Adrenal gland (tissue), 5 donors: ENCODE measurements at regions not wholly inside any gene's neighbourhood (a gene's known extent, or its start where the extent isn't known, plus 50 kb on each side); places are given as distances from the start of the nearest gene placed in this dataset.

ENCODE experiments used
- CTCF ChIP-seq, 6 experiments: fragments of 450-650 bp in 4 of 6; fragments of 200-600 bp in 2 of 6; sonication (generic) in 1 of 6; IDR thresholded peaks; 1 replicate in 5 of 6; 2 replicates in 1 of 6; pipeline versions ENCODE4 v1.5.1 to v1.8.0; 2016 to 2021; ENCODE audit warnings: antibody characterized with exemption in 6 of 6, mild to moderate bottlenecking in 2 of 6, moderate library complexity in 1 of 6
- POLR2A ChIP-seq, 2 donors: fragments of 450-650 bp; IDR thresholded peaks; one replicate each; pipeline ENCODE4 v1.6.1; 2017; ENCODE audit warnings: antibody characterized with exemption in 2 of 2, mild to moderate bottlenecking in 2 of 2, moderate library complexity in 1 of 2
- donor health status: DM: no; HTN: no; CAD: no.

- no peak for TF ChIP-seq CTCF (IDR thresholded peaks at IDR 0.05)
- TF ChIP-seq POLR2A (IDR thresholded peaks at IDR 0.05): no peak
These were observed 105.9 kb upstream of the TENM3 start for GRCh38 chr4:182137343-182137742.
